ENCODE measurements at regions not wholly inside any gene's neighbourhood (a gene's known extent, or its start where the extent isn't known, plus 50 kb on each side); places are given as distances from the start of the nearest gene placed in this dataset.
"Not testable (repeated sequence)": the region's sequence is repeated elsewhere in the genome, so short reads cannot be mapped to it uniquely, and the experiment has no call there.

DNA sequence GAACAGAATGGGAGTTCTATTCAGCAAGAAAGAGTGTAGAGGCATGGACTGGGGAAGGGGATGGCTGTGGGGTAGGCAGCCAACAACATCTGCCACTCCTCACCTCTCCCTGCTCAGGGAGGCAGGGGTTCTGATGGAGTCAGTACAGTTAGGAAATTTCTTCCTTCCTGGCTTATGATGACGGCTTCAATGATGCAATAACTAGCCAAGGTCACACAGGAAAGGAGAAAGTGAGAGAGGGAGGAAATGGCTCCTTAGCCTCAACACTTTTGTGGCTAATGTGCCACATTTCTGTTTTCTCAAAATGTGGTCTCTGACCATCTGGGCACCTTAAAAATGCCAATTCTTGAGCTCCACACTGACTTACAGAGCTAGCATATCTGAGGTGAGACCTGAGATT lies 79.3 kb upstream of the PDZD8 start:
- ATAC-seq = no peak
- ChIA-PET POLR2A (interaction anchor here (1.2 kb wide), 1 partner anchor 12 kb away, joined by 3 read pairs; no protein-coding TSS in a partner anchor), CTCF (interaction anchor here (0.7 to 1.6 kb wide), 2 partner anchors 12 to 42 kb away, joined by 3 to 14 read pairs; no protein-coding TSS in a partner anchor)
- DNase-seq (ENCODE audit: low read depth in 1 of 2, low spot score in 1 of 2) = no peak
- no peak overlapping the region for H3K4me3 ChIP-seq
- FAIRE-seq = no peak
- WGBS (ENCODE audit: missing lambda C conversion rate) = 73% methylated on average over 1 of the region's 1 CpG
- no peak overlapping the region for H3K4me2 ChIP-seq
- TF ChIP-seq EHF (CRISPR knock-in tag; IDR thresholded peaks at IDR 0.05) = no peak
- TF ChIP-seq RARB (CRISPR knock-in tag; IDR thresholded peaks at IDR 0.05) = no peak
- TF ChIP-seq, protein P1, sequence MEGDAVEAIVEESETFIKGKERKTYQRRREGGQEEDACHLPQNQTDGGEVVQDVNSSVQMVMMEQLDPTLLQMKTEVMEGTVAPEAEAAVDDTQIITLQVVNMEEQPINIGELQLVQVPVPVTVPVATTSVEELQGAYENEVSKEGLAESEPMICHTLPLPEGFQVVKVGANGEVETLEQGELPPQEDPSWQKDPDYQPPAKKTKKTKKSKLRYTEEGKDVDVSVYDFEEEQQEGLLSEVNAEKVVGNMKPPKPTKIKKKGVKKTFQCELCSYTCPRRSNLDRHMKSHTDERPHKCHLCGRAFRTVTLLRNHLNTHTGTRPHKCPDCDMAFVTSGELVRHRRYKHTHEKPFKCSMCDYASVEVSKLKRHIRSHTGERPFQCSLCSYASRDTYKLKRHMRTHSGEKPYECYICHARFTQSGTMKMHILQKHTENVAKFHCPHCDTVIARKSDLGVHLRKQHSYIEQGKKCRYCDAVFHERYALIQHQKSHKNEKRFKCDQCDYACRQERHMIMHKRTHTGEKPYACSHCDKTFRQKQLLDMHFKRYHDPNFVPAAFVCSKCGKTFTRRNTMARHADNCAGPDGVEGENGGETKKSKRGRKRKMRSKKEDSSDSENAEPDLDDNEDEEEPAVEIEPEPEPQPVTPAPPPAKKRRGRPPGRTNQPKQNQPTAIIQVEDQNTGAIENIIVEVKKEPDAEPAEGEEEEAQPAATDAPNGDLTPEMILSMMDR (IDR thresholded peaks at IDR 0.05) = no peak
- no peak for TF ChIP-seq TFCP2L1 (CRISPR knock-in tag; IDR thresholded peaks at IDR 0.05)
- no peak for TF ChIP-seq ZFP36 (IDR thresholded peaks at IDR 0.05; ENCODE audit: borderline replicate concordance, partially characterized antibody)
- no peak for TF ChIP-seq CEBPB (IDR thresholded peaks at IDR 0.05)
- TF ChIP-seq HDAC2 (IDR thresholded peaks at IDR 0.05) = no peak
- TF ChIP-seq JUNB (IDR thresholded peaks at IDR 0.05) = no peak
- TF ChIP-seq HEYL (CRISPR knock-in tag; IDR thresholded peaks at IDR 0.05) = no peak
- TF ChIP-seq CBX2 (IDR thresholded peaks at IDR 0.05; ENCODE audit: borderline replicate concordance, low read depth) = no peak
- no peak for TF ChIP-seq GATA3 (IDR thresholded peaks at IDR 0.05; ENCODE audit: borderline replicate concordance)
- no peak for TF ChIP-seq KDM1A (IDR thresholded peaks at IDR 0.05; ENCODE audit: low read depth)
- TF ChIP-seq ESRRA (IDR thresholded peaks at IDR 0.05; ENCODE audit: borderline replicate concordance, low read length) = no peak
- no peak for TF ChIP-seq PHF8 (IDR thresholded peaks at IDR 0.05; ENCODE audit: borderline replicate concordance, low read depth)
- TF ChIP-seq HOXB13 (CRISPR knock-in tag; IDR thresholded peaks at IDR 0.05; ENCODE audit: low read depth) = no peak
- no peak for TF ChIP-seq MYC (IDR thresholded peaks at IDR 0.05; ENCODE audit: borderline replicate concordance, low read length)
- TF ChIP-seq ZNF302 (CRISPR knock-in tag; IDR thresholded peaks at IDR 0.05) = no peak
- TF ChIP-seq SREBF2 (IDR thresholded peaks at IDR 0.05) = no peak
- H3K9me3 ChIP-seq = peaks cover 17% of the 10 kb centered on the region; the same call in 2 of the 3 replicates
- H3K27ac ChIP-seq = no peak overlapping the region
- peaks cover 24% of the 10 kb centered on the region; the same call in 2 of the 3 replicates for H3K4me1 ChIP-seq

- H3K4me3 ChIP-seq; FAIRE-seq; DNase-seq (ENCODE audit: low read depth in 1 of 2, low spot score in 1 of 2); ATAC-seq; POLR2A ChIA-PET; H3K27ac ChIP-seq; H3K4me2 ChIP-seq: not testable (repeated sequence)
- WGBS (ENCODE audit: missing lambda C conversion rate) = 22% methylated on average over 5 of the region's 5 CpGs
- Histone ChIP-seq H3K9me3 (peaks cover 17% of the 10 kb centered on the region; the same call in 2 of the 3 replicates), H3K4me1 (peaks cover 23% of the 10 kb centered on the region; the same call in 2 of the 3 replicates)
- CTCF ChIA-PET = interaction anchor here (0.7 to 2.7 kb wide), 4 partner anchors 10 to 43 kb away, joined by 3 to 10 read pairs (median 4); no protein-coding TSS in a partner anchor
Measured at GRCh38 chr10:117453484-117453883, 78.2 kb upstream of the PDZD8 start.

DNA sequence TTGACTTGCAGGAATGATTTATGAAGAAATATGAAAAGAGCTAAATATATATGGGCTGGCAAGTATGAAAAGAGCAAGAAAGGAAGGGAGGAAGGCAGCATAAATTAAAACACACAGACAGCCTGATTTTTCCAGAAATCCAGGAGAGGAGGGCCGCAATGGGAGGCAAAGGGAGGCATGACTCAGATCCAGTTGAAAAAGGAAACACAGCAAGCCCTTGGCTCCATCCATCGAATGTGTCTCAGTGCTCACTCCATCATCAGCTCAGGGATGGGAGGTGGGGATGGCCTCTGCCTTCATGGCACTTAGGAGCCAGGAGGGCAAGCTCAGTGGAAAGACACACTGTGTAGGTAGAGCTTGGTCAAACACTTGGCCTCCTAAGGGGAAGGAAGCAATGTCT lies 75.7 kb upstream of the PDZD8 start:
- Histone ChIP-seq H3K4me1 (peaks cover under 1% of the 10 kb centered on the region; the same call in 1 of the 3 replicates), H3K27ac (no peak overlapping the region), H3K4me3 (no peak overlapping the region), H3K4me2 (no peak overlapping the region), H3K9me3 (peaks cover 25% of the 10 kb centered on the region)
- TF ChIP-seq ESRRA (IDR thresholded peaks at IDR 0.05; ENCODE audit: borderline replicate concordance, low read length) (no peak), NFE2L2 (conservative IDR thresholded peaks at IDR 0.05; ENCODE audit: low read length) (no peak), RCOR1 (IDR thresholded peaks at IDR 0.05; ENCODE audit: low read depth, low read length) (no peak), RFX5 (IDR thresholded peaks at IDR 0.05) (no peak), MYC (IDR thresholded peaks at IDR 0.05; ENCODE audit: borderline replicate concordance, low read length) (no peak), ZFP36 (IDR thresholded peaks at IDR 0.05; ENCODE audit: borderline replicate concordance, partially characterized antibody) (no peak), FOXS1 (CRISPR knock-in tag; IDR thresholded peaks at IDR 0.05) (no peak), HOXB5 (CRISPR knock-in tag; IDR thresholded peaks at IDR 0.05) (no peak), POLR2AphosphoS2 (conservative IDR thresholded peaks at IDR 0.05; ENCODE audit: low read length) (no peak), CBX8 (IDR thresholded peaks at IDR 0.05) (no peak), MAZ (IDR thresholded peaks at IDR 0.05; ENCODE audit: borderline replicate concordance, low read depth, low read length) (no peak), ZC3H11A (IDR thresholded peaks at IDR 0.05) (no peak), RAD21 (conservative IDR thresholded peaks at IDR 0.05 in 1 of 2, IDR thresholded peaks at IDR 0.05 in 1 of 2) (no peak), NR3C1 (IDR thresholded peaks at IDR 0.05) (no peak), TP53 (CRISPR knock-in tag; IDR thresholded peaks at IDR 0.05) (no peak)
- TF ChIP-seq, protein P1 (IDR thresholded peaks at IDR 0.05) = no peak
- CTCF ChIA-PET = interaction anchor here (1.0 to 5.6 kb wide), 5 partner anchors 8 to 234 kb away, joined by 3 to 31 read pairs (median 12); no protein-coding TSS in a partner anchor
- WGBS (ENCODE audit: missing lambda C conversion rate) = 41% methylated on average over 2 of the region's 2 CpGs
- ATAC-seq (no peak), FAIRE-seq (no peak), DNase-seq (ENCODE audit: low read depth in 1 of 2, low spot score in 1 of 2) (no peak)
- POLR2A ChIA-PET = no interaction called here

All from A549 (cell line).